ENCODE measurements at regions not wholly inside any gene's neighbourhood (a gene's known extent, or its start where the extent isn't known, plus 50 kb on each side); places are given as distances from the start of the nearest gene placed in this dataset.
"Not testable (repeated sequence)": the region's sequence is repeated elsewhere in the genome, so short reads cannot be mapped to it uniquely, and the experiment has no call there.

DNA sequence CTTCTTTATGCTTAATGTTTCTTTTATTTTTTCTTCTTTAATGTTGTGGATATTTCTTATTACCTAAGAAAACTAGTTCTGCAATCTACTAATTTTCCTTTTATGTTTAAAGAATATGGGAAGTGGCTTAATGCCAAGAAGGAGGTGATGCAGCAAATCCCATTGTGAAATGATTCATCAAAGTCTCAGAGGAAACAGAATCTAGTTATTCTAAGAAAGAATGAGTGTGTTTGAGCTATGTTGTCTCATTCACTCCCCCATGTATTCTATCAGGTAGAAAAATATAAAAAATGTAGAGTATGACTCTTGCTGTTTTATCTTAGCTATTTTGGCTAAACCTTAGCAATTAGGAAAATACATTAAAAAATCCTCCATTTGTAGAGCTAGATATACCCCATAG lies 659.9 kb upstream of the RGS18 start:
- Histone ChIP-seq H3K4me3 (no peak overlapping the region), H3K9me3 (no peaks in the 10 kb centered on the region), H3K27ac (no peak overlapping the region), H3K27me3 (no peaks in the 10 kb centered on the region), H3K36me3 (no peaks in the 10 kb centered on the region), H3K4me1 (no peaks in the 10 kb centered on the region)
- TF ChIP-seq, protein P1, sequence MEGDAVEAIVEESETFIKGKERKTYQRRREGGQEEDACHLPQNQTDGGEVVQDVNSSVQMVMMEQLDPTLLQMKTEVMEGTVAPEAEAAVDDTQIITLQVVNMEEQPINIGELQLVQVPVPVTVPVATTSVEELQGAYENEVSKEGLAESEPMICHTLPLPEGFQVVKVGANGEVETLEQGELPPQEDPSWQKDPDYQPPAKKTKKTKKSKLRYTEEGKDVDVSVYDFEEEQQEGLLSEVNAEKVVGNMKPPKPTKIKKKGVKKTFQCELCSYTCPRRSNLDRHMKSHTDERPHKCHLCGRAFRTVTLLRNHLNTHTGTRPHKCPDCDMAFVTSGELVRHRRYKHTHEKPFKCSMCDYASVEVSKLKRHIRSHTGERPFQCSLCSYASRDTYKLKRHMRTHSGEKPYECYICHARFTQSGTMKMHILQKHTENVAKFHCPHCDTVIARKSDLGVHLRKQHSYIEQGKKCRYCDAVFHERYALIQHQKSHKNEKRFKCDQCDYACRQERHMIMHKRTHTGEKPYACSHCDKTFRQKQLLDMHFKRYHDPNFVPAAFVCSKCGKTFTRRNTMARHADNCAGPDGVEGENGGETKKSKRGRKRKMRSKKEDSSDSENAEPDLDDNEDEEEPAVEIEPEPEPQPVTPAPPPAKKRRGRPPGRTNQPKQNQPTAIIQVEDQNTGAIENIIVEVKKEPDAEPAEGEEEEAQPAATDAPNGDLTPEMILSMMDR (IDR thresholded peaks at IDR 0.05): no peak
- DNase-seq (ENCODE audit: low spot score): no peak

DNA sequence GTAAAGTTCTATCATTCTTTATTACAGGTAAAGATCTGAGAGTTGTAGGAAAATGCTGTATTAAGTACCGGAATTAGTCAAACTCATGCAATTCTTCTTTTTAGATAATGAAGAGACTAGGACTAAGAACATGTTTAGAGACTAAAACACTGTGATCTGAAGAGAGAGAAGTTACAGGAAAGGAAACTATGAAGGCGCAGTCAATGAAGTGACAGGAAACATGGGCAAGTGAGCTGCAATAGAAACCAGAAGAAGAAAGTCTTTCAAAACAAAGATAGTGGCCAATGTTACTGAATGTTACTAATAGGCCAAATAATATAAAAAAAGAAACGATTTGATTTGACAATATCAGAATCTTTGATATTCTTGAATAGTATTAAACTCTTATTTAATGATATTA lies 659.4 kb upstream of the RGS18 start:
- Histone ChIP-seq H3K36me3 (no peaks in the 10 kb centered on the region), H3K9me3 (no peaks in the 10 kb centered on the region), H3K4me1 (no peaks in the 10 kb centered on the region), H3K4me3 (no peak overlapping the region), H3K27ac (no peak overlapping the region), H3K27me3 (no peaks in the 10 kb centered on the region)
- TF ChIP-seq, protein P1 (IDR thresholded peaks at IDR 0.05): no peak
- DNase-seq (ENCODE audit: low spot score): no peak

DNA sequence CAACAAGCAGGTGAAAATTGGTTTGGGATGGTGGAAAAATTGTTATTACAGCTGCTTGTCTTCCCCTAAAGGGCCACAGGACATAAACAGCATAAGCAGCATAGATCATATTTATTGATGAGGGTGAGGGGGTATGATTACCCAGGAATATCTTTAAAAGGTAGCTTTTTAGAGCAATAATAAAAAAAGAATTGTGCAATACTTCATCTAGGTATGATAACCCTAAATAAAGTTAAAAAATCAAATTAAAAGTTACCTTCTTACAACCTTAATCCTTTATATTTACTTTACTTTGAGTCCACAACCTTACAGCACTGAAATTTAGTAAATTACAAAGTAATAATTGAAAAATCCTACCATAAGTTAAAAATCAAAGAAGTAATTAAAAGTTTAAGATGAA lies 653.3 kb upstream of the RGS18 start:
- no peaks in the 10 kb centered on the region for H3K27me3 ChIP-seq
- H3K9me3 ChIP-seq: no peaks in the 10 kb centered on the region
- H3K4me3 ChIP-seq: no peak overlapping the region
- no peak for DNase-seq (ENCODE audit: low spot score)
- TF ChIP-seq, protein P1 (IDR thresholded peaks at IDR 0.05): no peak
- no peak overlapping the region for H3K27ac ChIP-seq
- H3K4me1 ChIP-seq: no peaks in the 10 kb centered on the region
- no peaks in the 10 kb centered on the region for H3K36me3 ChIP-seq

DNA sequence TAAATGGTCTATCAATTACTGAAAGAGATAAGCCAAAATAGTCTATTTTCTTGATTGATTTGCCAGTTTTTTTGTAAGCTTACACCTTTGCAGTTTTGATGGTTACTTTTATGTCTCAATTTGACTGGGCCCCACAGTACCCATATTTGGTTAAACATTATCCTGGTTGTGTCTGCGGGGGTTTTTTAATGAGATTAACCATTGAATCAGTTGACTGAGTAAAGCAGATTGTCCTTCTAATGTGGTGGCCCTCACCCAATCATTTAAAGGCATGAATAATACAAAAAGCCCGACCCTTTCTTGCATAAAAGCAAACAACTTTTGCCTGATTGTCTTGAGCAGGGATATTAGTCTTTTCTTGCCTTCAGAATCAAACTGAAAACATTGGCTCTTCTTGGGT lies 650.0 kb upstream of the RGS18 start:
- H3K27ac ChIP-seq: no peak overlapping the region
- DNase-seq (ENCODE audit: low spot score): no peak
- H3K4me3 ChIP-seq: no peak overlapping the region
- TF ChIP-seq, protein P1 (IDR thresholded peaks at IDR 0.05): no peak
- no peaks in the 10 kb centered on the region for H3K4me1 ChIP-seq
- H3K36me3 ChIP-seq: no peaks in the 10 kb centered on the region
- peaks cover 0 to 5% of the 10 kb centered on the region in 2 donors for H3K9me3 ChIP-seq
- no peaks in the 10 kb centered on the region for H3K27me3 ChIP-seq

DNA sequence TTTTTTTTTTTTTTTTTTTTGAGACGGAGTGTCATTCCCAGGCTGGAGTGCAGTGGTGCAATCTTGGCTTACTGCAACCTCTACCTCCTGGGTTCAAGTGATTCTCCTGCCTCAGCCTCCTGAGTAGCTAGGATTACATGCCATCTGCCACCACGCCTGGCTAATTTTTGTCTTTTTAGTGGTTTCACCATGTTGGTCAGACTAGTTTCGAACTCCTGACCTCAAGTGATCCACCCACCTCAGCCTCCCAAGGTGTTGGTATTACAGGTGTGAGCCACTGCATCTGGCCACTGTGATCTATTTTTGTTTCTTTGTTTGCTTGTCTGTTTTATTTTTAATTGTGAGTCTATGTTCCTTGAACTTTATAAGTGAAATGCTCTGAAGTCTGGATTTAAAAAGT lies 646.8 kb upstream of the RGS18 start:
- not testable (repeated sequence) for H3K4me1 ChIP-seq; DNase-seq (ENCODE audit: low spot score); H3K36me3 ChIP-seq; H3K4me3 ChIP-seq; H3K27me3 ChIP-seq; H3K27ac ChIP-seq
- H3K9me3 ChIP-seq: peaks cover 0 to 12% of the 10 kb centered on the region in 2 donors

DNA sequence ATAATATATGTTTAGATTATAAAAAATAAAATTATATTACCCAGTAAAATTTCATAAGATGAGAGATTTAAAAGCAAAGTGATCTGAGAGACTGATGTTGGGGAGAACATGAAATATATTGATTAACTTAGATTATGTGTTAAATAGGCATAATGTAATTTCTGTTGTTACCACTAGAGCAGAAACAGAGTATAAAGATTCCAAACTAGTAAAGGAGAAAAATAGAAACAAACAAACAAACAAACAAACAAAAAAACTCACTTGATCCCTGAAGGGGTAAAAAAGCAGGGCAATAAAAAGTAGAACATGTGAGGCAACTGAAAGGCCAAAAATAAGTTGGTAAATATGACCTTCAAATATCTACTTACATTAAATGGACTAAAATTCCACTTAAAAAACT lies 640.4 kb upstream of the RGS18 start:
- Histone ChIP-seq H3K27me3 (no peaks in the 10 kb centered on the region), H3K36me3 (no peaks in the 10 kb centered on the region), H3K4me1 (no peaks in the 10 kb centered on the region), H3K4me3 (no peak overlapping the region), H3K9me3 (peaks cover 0 to 11% of the 10 kb centered on the region in 2 donors), H3K27ac (no peak overlapping the region)
- TF ChIP-seq, protein P1 (IDR thresholded peaks at IDR 0.05): no peak
- no peak for DNase-seq (ENCODE audit: low spot score)

Data from right atrium auricular region (tissue), 2 donors.